Keratinocyte (primary cell): ENCODE measurements at regions not wholly inside any gene's neighbourhood (a gene's known extent, or its start where the extent isn't known, plus 50 kb on each side); places are given as distances from the start of the nearest gene placed in this dataset.

Source experiments
- DNase-seq: peaks from one replicate; pipeline ENCODE4 v3.0.0-alpha.2; 2011; ENCODE audit warnings: low read depth, missing footprints, low spot score
- FAIRE-seq: peaks from 2 replicates; lab custom pipeline; 2011; peaks lifted over from hg19 to GRCh38; lab: Jason Lieb, UNC
- H2AFZ ChIP-seq: 2 replicates; pipeline ENCODE4 v1.6.0; 2012; ENCODE audit warnings: low read length, control low read depth, inconsistent platforms; ENCODE audit not compliant: control insufficient read depth
- H3K27ac ChIP-seq: 2 replicates; pipeline ENCODE4 v1.5.1; 2011; ENCODE audit warnings: low read length; ENCODE audit not compliant: control insufficient read depth, insufficient read depth
- H3K27me3 ChIP-seq: 3 replicates; pipeline ENCODE4 v1.6.0; 2011; ENCODE audit warnings: low read length; ENCODE audit not compliant: control insufficient read depth, insufficient read depth; ENCODE audit errors: extremely low read depth
- H3K36me3 ChIP-seq, 2 experiments: 2 replicates in 1 of 2; 3 replicates in 1 of 2; pipeline ENCODE4 v1.5.1; 2011; ENCODE audit warnings: low read length in 2 of 2, mild to moderate bottlenecking in 1 of 2; ENCODE audit not compliant: control insufficient read depth in 2 of 2, insufficient read depth in 2 of 2; ENCODE audit errors: extremely low read depth in 1 of 2
- H3K4me1 ChIP-seq: 3 replicates; pipeline ENCODE4 v1.5.1; 2011; ENCODE audit warnings: low read length; ENCODE audit not compliant: control insufficient read depth, insufficient read depth; ENCODE audit errors: extremely low read depth
- H3K4me2 ChIP-seq: 3 replicates; pipeline ENCODE4 v1.6.0; 2011; ENCODE audit warnings: low read depth, low read length; ENCODE audit not compliant: control insufficient read depth, insufficient read depth; ENCODE audit errors: extremely low read depth
- H3K4me3 ChIP-seq, 3 experiments: fragments of 200-600 bp in 1 of 3; sonication (generic) in 1 of 3; 2 replicates in 2 of 3; 3 replicates in 1 of 3; pipeline ENCODE4 v1.5.1; 2011 to 2016; ENCODE audit warnings: low read length in 3 of 3, mild to moderate bottlenecking in 3 of 3, control low read depth in 2 of 3, inconsistent platforms in 1 of 3, low read depth in 1 of 3, mixed read lengths in 1 of 3, mixed run types in 1 of 3, moderate library complexity in 1 of 3; ENCODE audit not compliant: control insufficient read depth in 2 of 3, insufficient read depth in 2 of 3; ENCODE audit errors: extremely low read depth in 1 of 3
- H3K79me2 ChIP-seq: 2 replicates; pipeline ENCODE4 v1.6.0; 2012; ENCODE audit warnings: low read length; ENCODE audit not compliant: control insufficient read depth, insufficient read depth
- H3K9ac ChIP-seq: 3 replicates; pipeline ENCODE4 v1.6.0; 2011; ENCODE audit warnings: low read length; ENCODE audit not compliant: control insufficient read depth, insufficient read depth; ENCODE audit errors: extremely low read depth
- H3K9me1 ChIP-seq: 3 replicates; pipeline ENCODE4 v1.6.0; 2011; ENCODE audit warnings: low read length; ENCODE audit not compliant: control insufficient read depth, insufficient read depth; ENCODE audit errors: extremely low read depth
- H3K9me3 ChIP-seq: 2 replicates; pipeline ENCODE4 v1.5.1; 2012; ENCODE audit warnings: low read depth, low read length; ENCODE audit not compliant: control insufficient read depth
- H4K20me1 ChIP-seq: 3 replicates; pipeline ENCODE4 v1.6.0; 2011; ENCODE audit warnings: low read length; ENCODE audit not compliant: control insufficient read depth, insufficient read depth; ENCODE audit errors: extremely low read depth
- EZH2 ChIP-seq: IDR thresholded peaks from one replicate; pipeline ENCODE4 v1.6.1; 2012; ENCODE audit warnings: inconsistent platforms, mild to moderate bottlenecking, low read length, moderate library complexity
- dilution Hi-C: fragments of 300-500 bp; cut with MboI; formaldehyde crosslinking; loops from one replicate; pipeline ENCODE4 v1.7.0; 2020; ENCODE audit warnings: low sequenced_read_pairs; ENCODE audit not compliant: extremely low pct_ligation_motif_present
- TF ChIP-seq, protein P1 (sequence below), 3 experiments: IDR thresholded peaks in 1 of 3; conservative IDR thresholded peaks in 1 of 3; optimal IDR thresholded peaks in 1 of 3; 2 replicates in 2 of 3; 3 replicates in 1 of 3; pipeline versions ENCODE3 to v1.5.1; 2011; ENCODE audit warnings: low read length in 3 of 3, mild to moderate bottlenecking in 3 of 3, moderate library complexity in 2 of 3, control low read depth in 1 of 3, inconsistent platforms in 1 of 3; ENCODE audit not compliant: insufficient read depth in 2 of 3; ENCODE audit errors: extremely low read depth in 1 of 3

DNA sequence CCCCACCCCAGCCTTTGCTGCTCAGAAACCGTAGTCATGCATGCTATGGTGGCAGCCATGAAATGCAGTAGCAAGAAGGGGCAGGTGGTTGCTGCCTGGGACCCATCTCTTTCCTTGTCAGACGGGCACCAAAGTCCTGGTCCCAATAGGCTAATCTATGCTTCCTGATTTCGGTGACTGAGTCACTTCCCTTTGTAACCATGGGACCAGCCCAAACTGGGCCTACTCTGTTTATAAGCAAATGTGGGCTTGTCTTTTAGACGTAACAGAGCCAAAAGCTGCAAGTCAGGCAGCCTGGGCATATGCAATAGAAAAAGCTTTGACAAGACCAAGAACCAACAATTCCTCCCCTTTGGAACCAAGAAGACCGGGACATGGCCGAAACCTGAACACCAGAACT, 99.1 kb upstream of the RBBP6 start:
- Histone ChIP-seq H3K9me3 (no peaks in the 10 kb centered on the region), H3K79me2 (no peaks in the 10 kb centered on the region), H3K27ac (no peak overlapping the region), H3K27me3 (no peaks in the 10 kb centered on the region), H3K9ac (no peak overlapping the region), H2AFZ (no peak overlapping the region), H3K4me2 (no peak overlapping the region), H4K20me1 (no peaks in the 10 kb centered on the region), H3K9me1 (no peaks in the 10 kb centered on the region), H3K36me3 (no peaks in the 10 kb centered on the region), H3K4me3 (no peak overlapping the region), H3K4me1 (no peaks in the 10 kb centered on the region)
- dilution Hi-C loops: no loop called here
- no peak for FAIRE-seq
- no peak for DNase-seq
- TF ChIP-seq EZH2: no peak
- TF ChIP-seq, protein P1, sequence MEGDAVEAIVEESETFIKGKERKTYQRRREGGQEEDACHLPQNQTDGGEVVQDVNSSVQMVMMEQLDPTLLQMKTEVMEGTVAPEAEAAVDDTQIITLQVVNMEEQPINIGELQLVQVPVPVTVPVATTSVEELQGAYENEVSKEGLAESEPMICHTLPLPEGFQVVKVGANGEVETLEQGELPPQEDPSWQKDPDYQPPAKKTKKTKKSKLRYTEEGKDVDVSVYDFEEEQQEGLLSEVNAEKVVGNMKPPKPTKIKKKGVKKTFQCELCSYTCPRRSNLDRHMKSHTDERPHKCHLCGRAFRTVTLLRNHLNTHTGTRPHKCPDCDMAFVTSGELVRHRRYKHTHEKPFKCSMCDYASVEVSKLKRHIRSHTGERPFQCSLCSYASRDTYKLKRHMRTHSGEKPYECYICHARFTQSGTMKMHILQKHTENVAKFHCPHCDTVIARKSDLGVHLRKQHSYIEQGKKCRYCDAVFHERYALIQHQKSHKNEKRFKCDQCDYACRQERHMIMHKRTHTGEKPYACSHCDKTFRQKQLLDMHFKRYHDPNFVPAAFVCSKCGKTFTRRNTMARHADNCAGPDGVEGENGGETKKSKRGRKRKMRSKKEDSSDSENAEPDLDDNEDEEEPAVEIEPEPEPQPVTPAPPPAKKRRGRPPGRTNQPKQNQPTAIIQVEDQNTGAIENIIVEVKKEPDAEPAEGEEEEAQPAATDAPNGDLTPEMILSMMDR (optimal IDR thresholded peaks at IDR 0.05 in 1 of 3, IDR thresholded peaks at IDR 0.05 in 1 of 3, conservative IDR thresholded peaks at IDR 0.05 in 1 of 3; ENCODE audit: extremely low read depth in 1 of 3, insufficient read depth in 2 of 3, low read length in 3 of 3): no peak

DNA sequence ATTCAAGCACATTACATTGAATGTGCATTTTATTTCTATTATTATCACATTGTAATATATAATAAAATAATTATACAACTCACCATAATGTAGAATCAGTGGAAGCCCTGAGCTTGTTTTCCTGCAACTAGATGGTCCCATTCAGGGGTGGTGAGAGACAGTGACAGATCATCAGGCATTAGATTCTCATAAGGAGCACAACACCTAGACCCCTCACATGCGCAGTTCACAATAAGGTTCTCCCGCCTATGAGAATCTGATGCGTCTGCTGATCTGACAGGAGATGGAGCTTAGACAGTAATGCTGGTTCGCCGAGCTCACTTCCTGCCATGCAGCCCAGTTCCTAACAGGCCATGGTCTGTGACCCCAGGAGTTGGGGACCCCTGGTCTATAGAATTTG, 96.7 kb upstream of the RBBP6 start:
- H3K4me3 ChIP-seq: no peak overlapping the region
- H3K79me2 ChIP-seq: no peaks in the 10 kb centered on the region
- H2AFZ ChIP-seq: no peak overlapping the region
- DNase-seq (no peak), FAIRE-seq (no peak)
- H3K27ac ChIP-seq: no peak overlapping the region
- no peaks in the 10 kb centered on the region for H3K36me3 ChIP-seq
- TF ChIP-seq EZH2: no peak
- TF ChIP-seq, protein P1 (optimal IDR thresholded peaks at IDR 0.05 in 1 of 3, IDR thresholded peaks at IDR 0.05 in 1 of 3, conservative IDR thresholded peaks at IDR 0.05 in 1 of 3; ENCODE audit: extremely low read depth in 1 of 3, insufficient read depth in 2 of 3, low read length in 3 of 3): no peak
- no peaks in the 10 kb centered on the region for H3K4me1 ChIP-seq
- no peaks in the 10 kb centered on the region for H3K27me3 ChIP-seq
- no peak overlapping the region for H3K9ac ChIP-seq
- H3K9me1 ChIP-seq: no peaks in the 10 kb centered on the region
- H3K4me2 ChIP-seq: no peak overlapping the region
- no peaks in the 10 kb centered on the region for H3K9me3 ChIP-seq
- dilution Hi-C loops: no loop called here
- H4K20me1 ChIP-seq: no peaks in the 10 kb centered on the region
